Keratinocyte (primary cell): ENCODE measurements at regions not wholly inside any gene's neighbourhood (a gene's known extent, or its start where the extent isn't known, plus 50 kb on each side); places are given as distances from the start of the nearest gene placed in this dataset.

Experiments used
- EZH2 ChIP-seq: IDR thresholded peaks from one replicate; pipeline ENCODE4 v1.6.1; 2012; ENCODE audit warnings: inconsistent platforms, mild to moderate bottlenecking, low read length, moderate library complexity
- TF ChIP-seq, protein P1 (sequence below), 3 experiments: IDR thresholded peaks in 1 of 3; conservative IDR thresholded peaks in 1 of 3; optimal IDR thresholded peaks in 1 of 3; 2 replicates in 2 of 3; 3 replicates in 1 of 3; pipeline versions ENCODE3 to v1.5.1; 2011; ENCODE audit warnings: low read length in 3 of 3, mild to moderate bottlenecking in 3 of 3, moderate library complexity in 2 of 3, control low read depth in 1 of 3, inconsistent platforms in 1 of 3; ENCODE audit not compliant: insufficient read depth in 2 of 3; ENCODE audit errors: extremely low read depth in 1 of 3

DNA sequence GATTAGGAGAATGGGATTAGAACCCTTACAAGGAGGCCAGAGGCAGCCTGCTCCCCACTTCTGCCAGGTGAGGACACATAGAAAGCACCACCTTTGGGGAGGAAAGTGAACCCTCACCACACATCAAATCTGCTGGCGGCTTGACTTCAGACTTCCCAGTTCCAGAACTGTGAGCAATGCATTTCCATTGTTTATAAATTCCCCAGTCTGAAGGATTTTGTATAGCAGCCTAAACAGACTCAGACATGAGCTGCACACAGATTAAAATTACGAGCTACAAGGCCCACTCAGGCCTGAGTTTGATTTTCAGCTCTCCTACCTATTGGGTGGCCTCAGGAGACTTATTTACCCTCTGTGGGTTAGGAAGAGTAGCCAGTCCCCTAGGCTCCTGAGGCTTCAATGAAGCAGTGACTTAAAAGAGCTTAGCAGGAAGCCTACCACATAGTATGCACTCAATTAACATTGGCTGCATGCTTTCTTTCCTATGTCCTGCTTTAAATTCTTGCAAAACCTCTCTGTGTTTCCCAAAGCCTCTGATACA lies 350.7 kb upstream of the ZMIZ1 start:
- TF ChIP-seq, protein P1, sequence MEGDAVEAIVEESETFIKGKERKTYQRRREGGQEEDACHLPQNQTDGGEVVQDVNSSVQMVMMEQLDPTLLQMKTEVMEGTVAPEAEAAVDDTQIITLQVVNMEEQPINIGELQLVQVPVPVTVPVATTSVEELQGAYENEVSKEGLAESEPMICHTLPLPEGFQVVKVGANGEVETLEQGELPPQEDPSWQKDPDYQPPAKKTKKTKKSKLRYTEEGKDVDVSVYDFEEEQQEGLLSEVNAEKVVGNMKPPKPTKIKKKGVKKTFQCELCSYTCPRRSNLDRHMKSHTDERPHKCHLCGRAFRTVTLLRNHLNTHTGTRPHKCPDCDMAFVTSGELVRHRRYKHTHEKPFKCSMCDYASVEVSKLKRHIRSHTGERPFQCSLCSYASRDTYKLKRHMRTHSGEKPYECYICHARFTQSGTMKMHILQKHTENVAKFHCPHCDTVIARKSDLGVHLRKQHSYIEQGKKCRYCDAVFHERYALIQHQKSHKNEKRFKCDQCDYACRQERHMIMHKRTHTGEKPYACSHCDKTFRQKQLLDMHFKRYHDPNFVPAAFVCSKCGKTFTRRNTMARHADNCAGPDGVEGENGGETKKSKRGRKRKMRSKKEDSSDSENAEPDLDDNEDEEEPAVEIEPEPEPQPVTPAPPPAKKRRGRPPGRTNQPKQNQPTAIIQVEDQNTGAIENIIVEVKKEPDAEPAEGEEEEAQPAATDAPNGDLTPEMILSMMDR (optimal IDR thresholded peaks at IDR 0.05 in 1 of 3, IDR thresholded peaks at IDR 0.05 in 1 of 3, conservative IDR thresholded peaks at IDR 0.05 in 1 of 3; ENCODE audit: extremely low read depth in 1 of 3, insufficient read depth in 2 of 3, low read length in 3 of 3) = no peak
- TF ChIP-seq EZH2 = no peak
